ENCODE measurements at regions not wholly inside any gene's neighbourhood (a gene's known extent, or its start where the extent isn't known, plus 50 kb on each side); places are given as distances from the start of the nearest gene placed in this dataset.

- no peaks in the 10 kb centered on the region for H3K79me2 ChIP-seq (ENCODE audit: low read length)
- H3K36me3 ChIP-seq (replicated peaks; ENCODE audit: low read depth, low read length): no peaks in the 10 kb centered on the region
- peak overlapping the region; percentile 11; the same call in 1 of the 2 replicates for H3K27ac ChIP-seq (ENCODE audit: low read length)
- peak overlapping the region; percentile 44 for H3K4me2 ChIP-seq (ENCODE audit: low read length)
- H3K4me3 ChIP-seq (ENCODE audit: low read length): peak overlapping the region; percentile 27; the same call in 1 of the 2 replicates
- peaks cover 18% of the 10 kb centered on the region for H3K4me1 ChIP-seq (ENCODE audit: low read length)
- no peak for TF ChIP-seq EZH2phosphoT487 (IDR thresholded peaks at IDR 0.05; ENCODE audit: low read depth)
- no peak for TF ChIP-seq CTCF (IDR thresholded peaks at IDR 0.05; ENCODE audit: low read depth, low read length)
- H2AFZ ChIP-seq (ENCODE audit: low read depth, low read length): peak overlapping the region; percentile 76
- H3K9ac ChIP-seq (ENCODE audit: low read length): no peak overlapping the region; the same call in 1 of the 2 replicates
- H3K27me3 ChIP-seq (ENCODE audit: low read depth, low read length): no peaks in the 10 kb centered on the region
- H4K20me1 ChIP-seq (ENCODE audit: insufficient read depth, low read length): no peaks in the 10 kb centered on the region
- H3K9me3 ChIP-seq (ENCODE audit: insufficient read depth, low read length): no peaks in the 10 kb centered on the region
Measured at GRCh38 chr9:105064248-105065097, 136.5 kb upstream of the ABCA1 start.

GRCh38 chr9:105065098-105066088 is 137.4 kb upstream of the ABCA1 start:
- TF ChIP-seq EZH2phosphoT487 (IDR thresholded peaks at IDR 0.05; ENCODE audit: low read depth) (no peak), CTCF (IDR thresholded peaks at IDR 0.05; ENCODE audit: low read depth, low read length) (no peak)
- Histone ChIP-seq H3K4me2 (ENCODE audit: low read length) (no peak overlapping the region), H3K27me3 (ENCODE audit: low read depth, low read length) (no peaks in the 10 kb centered on the region), H3K79me2 (ENCODE audit: low read length) (no peaks in the 10 kb centered on the region), H3K4me3 (ENCODE audit: low read length) (no peak overlapping the region), H3K36me3 (replicated peaks; ENCODE audit: low read depth, low read length) (no peaks in the 10 kb centered on the region), H2AFZ (ENCODE audit: low read depth, low read length) (peak overlapping the region; percentile 76; the same call in 1 of the 2 replicates), H3K9me3 (ENCODE audit: insufficient read depth, low read length) (no peaks in the 10 kb centered on the region), H3K27ac (ENCODE audit: low read length) (no peak overlapping the region), H3K4me1 (ENCODE audit: low read length) (peaks cover 18% of the 10 kb centered on the region), H4K20me1 (ENCODE audit: insufficient read depth, low read length) (no peaks in the 10 kb centered on the region), H3K9ac (ENCODE audit: low read length) (no peak overlapping the region)

GRCh38 chr9:105066275-105066865 is 138.4 kb upstream of the ABCA1 start:
- H2AFZ ChIP-seq (ENCODE audit: low read depth, low read length): no peak overlapping the region
- H3K36me3 ChIP-seq (replicated peaks; ENCODE audit: low read depth, low read length): no peaks in the 10 kb centered on the region
- peaks cover 18% of the 10 kb centered on the region for H3K4me1 ChIP-seq (ENCODE audit: low read length)
- H3K9ac ChIP-seq (ENCODE audit: low read length): no peak overlapping the region
- no peaks in the 10 kb centered on the region for H3K27me3 ChIP-seq (ENCODE audit: low read depth, low read length)
- H3K4me2 ChIP-seq (ENCODE audit: low read length): no peak overlapping the region
- TF ChIP-seq CTCF (IDR thresholded peaks at IDR 0.05; ENCODE audit: low read depth, low read length) (no peak), EZH2phosphoT487 (IDR thresholded peaks at IDR 0.05; ENCODE audit: low read depth) (no peak)
- H3K27ac ChIP-seq (ENCODE audit: low read length): no peak overlapping the region
- H4K20me1 ChIP-seq (ENCODE audit: insufficient read depth, low read length): no peaks in the 10 kb centered on the region
- no peaks in the 10 kb centered on the region for H3K79me2 ChIP-seq (ENCODE audit: low read length)
- H3K9me3 ChIP-seq (ENCODE audit: insufficient read depth, low read length): no peaks in the 10 kb centered on the region
- H3K4me3 ChIP-seq (ENCODE audit: low read length): no peak overlapping the region
